ENCODE measurements at regions not wholly inside any gene's neighbourhood (a gene's known extent, or its start where the extent isn't known, plus 50 kb on each side); places are given as distances from the start of the nearest gene placed in this dataset.

- ATAC-seq (ENCODE audit: insufficient read depth, low read depth) (no peak), DNase-seq (no peak)
- TF ChIP-seq CTCF (IDR thresholded peaks at IDR 0.05; ENCODE audit: borderline replicate concordance, extremely low read depth, low read length, poor library complexity, severe bottlenecking) (no peak), EZH2 (IDR thresholded peaks at IDR 0.05; ENCODE audit: borderline replicate concordance, low read depth, low read length, severe bottlenecking) (no peak)
- no peak overlapping the region for H2AFZ ChIP-seq (ENCODE audit: low read depth, low read length)
- no peak overlapping the region for H3K4me3 ChIP-seq (ENCODE audit: low read depth in 1 of 2, low read length in 2 of 2)
- no peak overlapping the region for H3K4me2 ChIP-seq (ENCODE audit: insufficient read depth, low read length)
- no peaks in the 10 kb centered on the region for H4K20me1 ChIP-seq (ENCODE audit: insufficient read depth, low read length)
- no peak overlapping the region for H3K9ac ChIP-seq (ENCODE audit: low read depth, low read length)
- H3K4me1 ChIP-seq (ENCODE audit: insufficient read depth, low read length): no peaks in the 10 kb centered on the region
- H3K27ac ChIP-seq (ENCODE audit: low read length): no peak overlapping the region
- no peaks in the 10 kb centered on the region for H3K79me2 ChIP-seq (ENCODE audit: insufficient read depth, low read length)
- no peaks in the 10 kb centered on the region for H3K9me3 ChIP-seq (ENCODE audit: insufficient read depth, low read length, severe bottlenecking)
- H3K36me3 ChIP-seq (ENCODE audit: insufficient read depth, low read length): no peaks in the 10 kb centered on the region
- no peaks in the 10 kb centered on the region for H3K27me3 ChIP-seq (ENCODE audit: insufficient read depth, low read length, poor library complexity)
These were observed 110.5 kb downstream of the VEGFA start for GRCh38 chr6:43880236-43881137.

DNA sequence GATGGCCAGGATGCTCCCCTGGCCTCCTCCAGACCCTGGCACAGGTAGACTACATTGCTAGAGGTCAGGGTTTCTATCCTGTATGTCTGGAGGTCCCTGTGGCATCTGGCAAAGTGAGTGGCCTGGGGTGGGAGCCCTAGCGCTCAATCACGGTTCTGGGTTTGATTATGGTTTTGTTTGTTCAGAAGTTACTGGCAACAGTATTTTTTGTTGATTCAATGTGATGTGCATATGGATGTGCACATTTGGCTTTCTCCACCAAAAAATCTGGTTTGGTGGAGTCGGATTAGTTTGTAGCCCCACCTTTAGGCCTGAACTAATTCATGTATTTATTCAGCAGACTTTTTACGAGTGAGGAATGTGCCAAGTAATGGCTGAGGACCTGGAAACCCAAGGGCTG, 109.7 kb downstream of the VEGFA start:
- Histone ChIP-seq H3K27ac (ENCODE audit: low read length) (no peak overlapping the region), H3K79me2 (ENCODE audit: insufficient read depth, low read length) (no peaks in the 10 kb centered on the region), H3K27me3 (ENCODE audit: insufficient read depth, low read length, poor library complexity) (no peaks in the 10 kb centered on the region), H3K4me2 (ENCODE audit: insufficient read depth, low read length) (no peak overlapping the region), H3K4me1 (ENCODE audit: insufficient read depth, low read length) (no peaks in the 10 kb centered on the region), H3K4me3 (ENCODE audit: low read depth in 1 of 2, low read length in 2 of 2) (no peak overlapping the region), H3K9ac (ENCODE audit: low read depth, low read length) (no peak overlapping the region), H3K9me3 (ENCODE audit: insufficient read depth, low read length, severe bottlenecking) (no peaks in the 10 kb centered on the region), H3K36me3 (ENCODE audit: insufficient read depth, low read length) (no peaks in the 10 kb centered on the region), H4K20me1 (ENCODE audit: insufficient read depth, low read length) (no peaks in the 10 kb centered on the region), H2AFZ (ENCODE audit: low read depth, low read length) (no peak overlapping the region)
- TF ChIP-seq CTCF (IDR thresholded peaks at IDR 0.05; ENCODE audit: borderline replicate concordance, extremely low read depth, low read length, poor library complexity, severe bottlenecking) (no peak), EZH2 (IDR thresholded peaks at IDR 0.05; ENCODE audit: borderline replicate concordance, low read depth, low read length, severe bottlenecking) (no peak)
- no peak for ATAC-seq (ENCODE audit: insufficient read depth, low read depth)
- DNase-seq: no peak

GRCh38 chr6:43878823-43879495, 108.9 kb downstream of the VEGFA start:
- Histone ChIP-seq H3K27ac (ENCODE audit: low read length) (no peak overlapping the region), H3K27me3 (ENCODE audit: insufficient read depth, low read length, poor library complexity) (peaks cover 3% of the 10 kb centered on the region), H3K9ac (ENCODE audit: low read depth, low read length) (no peak overlapping the region), H3K4me1 (ENCODE audit: insufficient read depth, low read length) (no peaks in the 10 kb centered on the region), H4K20me1 (ENCODE audit: insufficient read depth, low read length) (no peaks in the 10 kb centered on the region), H3K79me2 (ENCODE audit: insufficient read depth, low read length) (no peaks in the 10 kb centered on the region), H3K4me3 (ENCODE audit: low read depth in 1 of 2, low read length in 2 of 2) (no peak overlapping the region), H2AFZ (ENCODE audit: low read depth, low read length) (no peak overlapping the region), H3K4me2 (ENCODE audit: insufficient read depth, low read length) (no peak overlapping the region), H3K9me3 (ENCODE audit: insufficient read depth, low read length, severe bottlenecking) (no peaks in the 10 kb centered on the region), H3K36me3 (ENCODE audit: insufficient read depth, low read length) (no peaks in the 10 kb centered on the region)
- ATAC-seq (ENCODE audit: insufficient read depth, low read depth): no peak
- DNase-seq: no peak
- TF ChIP-seq CTCF (IDR thresholded peaks at IDR 0.05; ENCODE audit: borderline replicate concordance, extremely low read depth, low read length, poor library complexity, severe bottlenecking) (no peak), EZH2 (IDR thresholded peaks at IDR 0.05; ENCODE audit: borderline replicate concordance, low read depth, low read length, severe bottlenecking) (no peak)

Measured in DND-41 (cell line).